ENCODE measurements at regions not wholly inside any gene's neighbourhood (a gene's known extent, or its start where the extent isn't known, plus 50 kb on each side); places are given as distances from the start of the nearest gene placed in this dataset.

DNA sequence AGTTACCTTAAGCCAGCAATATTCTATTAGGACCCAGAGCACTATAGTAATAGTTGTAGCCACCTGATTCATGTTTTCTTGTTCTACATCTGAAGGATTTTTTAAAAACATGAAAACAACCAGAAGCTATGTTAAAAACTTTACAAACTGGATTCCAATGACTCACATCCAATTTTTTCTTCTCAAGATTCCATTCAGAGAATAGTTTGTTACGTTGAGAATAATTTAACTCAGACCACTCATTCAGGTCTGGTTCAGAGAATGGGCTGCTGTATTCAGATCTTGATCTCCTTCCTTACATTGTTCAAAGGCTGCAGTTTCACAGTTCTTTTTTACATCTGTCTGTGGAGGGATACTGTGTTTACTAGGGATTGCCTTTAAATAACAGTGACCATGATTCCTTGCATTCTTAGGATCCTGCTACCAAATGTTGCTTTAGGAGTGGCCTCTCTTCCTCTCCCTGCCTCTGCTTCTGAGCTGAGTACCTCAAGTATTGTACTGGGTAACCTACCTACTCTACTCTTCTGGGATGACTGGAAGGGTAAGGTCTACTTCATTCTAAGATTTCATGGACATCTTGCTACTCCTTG is 448.0 kb upstream of the FBXO33 start:
- DNase-seq (ENCODE audit: low spot score): peak; percentile 67
- no peak overlapping the region for H3K4me3 Mint-ChIP-seq

More for the DNA sequence above, 448.0 kb upstream of the FBXO33 start:
- peak overlapping the region; percentile 47; the same call in 1 of the 2 replicates for H3K27ac Mint-ChIP-seq
- no peak overlapping the region for H3K4me2 ChIP-seq
- no peak overlapping the region for H2AFZ ChIP-seq
- H3K27me3 Mint-ChIP-seq (ENCODE audit: insufficient read depth, low read depth, poor library complexity): peaks cover 4% of the 10 kb centered on the region
- H3K27me3 ChIP-seq (ENCODE audit: insufficient read depth): no peaks in the 10 kb centered on the region
- H3K9me2 ChIP-seq (ENCODE audit: insufficient read depth): no peaks in the 10 kb centered on the region
- TF ChIP-seq EZH2 (IDR thresholded peaks at IDR 0.05; ENCODE audit: low read depth, unreplicated experiment) (no peak), POLR2AphosphoS5 (IDR thresholded peaks at IDR 0.05; ENCODE audit: low read depth) (no peak), EZH2phosphoT487 (IDR thresholded peaks at IDR 0.05; ENCODE audit: unreplicated experiment) (no peak), CREB1 (CRISPR knock-in tag; IDR thresholded peaks at IDR 0.05; ENCODE audit: low read depth) (no peak), STAT1 (IDR thresholded peaks at IDR 0.05; ENCODE audit: unreplicated experiment) (no peak), JUNB (IDR thresholded peaks at IDR 0.05; ENCODE audit: unreplicated experiment) (no peak), NANOG (IDR thresholded peaks at IDR 0.05; ENCODE audit: borderline replicate concordance) (no peak), ZNF331 (CRISPR knock-in tag; IDR thresholded peaks at IDR 0.05; ENCODE audit: low read depth) (no peak), ZNF114 (CRISPR knock-in tag; IDR thresholded peaks at IDR 0.05) (no peak)
- TF ChIP-seq, protein P1, sequence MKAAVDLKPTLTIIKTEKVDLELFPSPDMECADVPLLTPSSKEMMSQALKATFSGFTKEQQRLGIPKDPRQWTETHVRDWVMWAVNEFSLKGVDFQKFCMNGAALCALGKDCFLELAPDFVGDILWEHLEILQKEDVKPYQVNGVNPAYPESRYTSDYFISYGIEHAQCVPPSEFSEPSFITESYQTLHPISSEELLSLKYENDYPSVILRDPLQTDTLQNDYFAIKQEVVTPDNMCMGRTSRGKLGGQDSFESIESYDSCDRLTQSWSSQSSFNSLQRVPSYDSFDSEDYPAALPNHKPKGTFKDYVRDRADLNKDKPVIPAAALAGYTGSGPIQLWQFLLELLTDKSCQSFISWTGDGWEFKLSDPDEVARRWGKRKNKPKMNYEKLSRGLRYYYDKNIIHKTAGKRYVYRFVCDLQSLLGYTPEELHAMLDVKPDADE (IDR thresholded peaks at IDR 0.05): no peak
- TF ChIP-seq, protein P2, sequence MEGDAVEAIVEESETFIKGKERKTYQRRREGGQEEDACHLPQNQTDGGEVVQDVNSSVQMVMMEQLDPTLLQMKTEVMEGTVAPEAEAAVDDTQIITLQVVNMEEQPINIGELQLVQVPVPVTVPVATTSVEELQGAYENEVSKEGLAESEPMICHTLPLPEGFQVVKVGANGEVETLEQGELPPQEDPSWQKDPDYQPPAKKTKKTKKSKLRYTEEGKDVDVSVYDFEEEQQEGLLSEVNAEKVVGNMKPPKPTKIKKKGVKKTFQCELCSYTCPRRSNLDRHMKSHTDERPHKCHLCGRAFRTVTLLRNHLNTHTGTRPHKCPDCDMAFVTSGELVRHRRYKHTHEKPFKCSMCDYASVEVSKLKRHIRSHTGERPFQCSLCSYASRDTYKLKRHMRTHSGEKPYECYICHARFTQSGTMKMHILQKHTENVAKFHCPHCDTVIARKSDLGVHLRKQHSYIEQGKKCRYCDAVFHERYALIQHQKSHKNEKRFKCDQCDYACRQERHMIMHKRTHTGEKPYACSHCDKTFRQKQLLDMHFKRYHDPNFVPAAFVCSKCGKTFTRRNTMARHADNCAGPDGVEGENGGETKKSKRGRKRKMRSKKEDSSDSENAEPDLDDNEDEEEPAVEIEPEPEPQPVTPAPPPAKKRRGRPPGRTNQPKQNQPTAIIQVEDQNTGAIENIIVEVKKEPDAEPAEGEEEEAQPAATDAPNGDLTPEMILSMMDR (conservative IDR thresholded peaks at IDR 0.05; ENCODE audit: low read depth in 2 of 2): no peak
- TF ChIP-seq, protein P3, sequence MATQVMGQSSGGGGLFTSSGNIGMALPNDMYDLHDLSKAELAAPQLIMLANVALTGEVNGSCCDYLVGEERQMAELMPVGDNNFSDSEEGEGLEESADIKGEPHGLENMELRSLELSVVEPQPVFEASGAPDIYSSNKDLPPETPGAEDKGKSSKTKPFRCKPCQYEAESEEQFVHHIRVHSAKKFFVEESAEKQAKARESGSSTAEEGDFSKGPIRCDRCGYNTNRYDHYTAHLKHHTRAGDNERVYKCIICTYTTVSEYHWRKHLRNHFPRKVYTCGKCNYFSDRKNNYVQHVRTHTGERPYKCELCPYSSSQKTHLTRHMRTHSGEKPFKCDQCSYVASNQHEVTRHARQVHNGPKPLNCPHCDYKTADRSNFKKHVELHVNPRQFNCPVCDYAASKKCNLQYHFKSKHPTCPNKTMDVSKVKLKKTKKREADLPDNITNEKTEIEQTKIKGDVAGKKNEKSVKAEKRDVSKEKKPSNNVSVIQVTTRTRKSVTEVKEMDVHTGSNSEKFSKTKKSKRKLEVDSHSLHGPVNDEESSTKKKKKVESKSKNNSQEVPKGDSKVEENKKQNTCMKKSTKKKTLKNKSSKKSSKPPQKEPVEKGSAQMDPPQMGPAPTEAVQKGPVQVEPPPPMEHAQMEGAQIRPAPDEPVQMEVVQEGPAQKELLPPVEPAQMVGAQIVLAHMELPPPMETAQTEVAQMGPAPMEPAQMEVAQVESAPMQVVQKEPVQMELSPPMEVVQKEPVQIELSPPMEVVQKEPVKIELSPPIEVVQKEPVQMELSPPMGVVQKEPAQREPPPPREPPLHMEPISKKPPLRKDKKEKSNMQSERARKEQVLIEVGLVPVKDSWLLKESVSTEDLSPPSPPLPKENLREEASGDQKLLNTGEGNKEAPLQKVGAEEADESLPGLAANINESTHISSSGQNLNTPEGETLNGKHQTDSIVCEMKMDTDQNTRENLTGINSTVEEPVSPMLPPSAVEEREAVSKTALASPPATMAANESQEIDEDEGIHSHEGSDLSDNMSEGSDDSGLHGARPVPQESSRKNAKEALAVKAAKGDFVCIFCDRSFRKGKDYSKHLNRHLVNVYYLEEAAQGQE (IDR thresholded peaks at IDR 0.05; ENCODE audit: unreplicated experiment): no peak
- TF ChIP-seq, protein P4, sequence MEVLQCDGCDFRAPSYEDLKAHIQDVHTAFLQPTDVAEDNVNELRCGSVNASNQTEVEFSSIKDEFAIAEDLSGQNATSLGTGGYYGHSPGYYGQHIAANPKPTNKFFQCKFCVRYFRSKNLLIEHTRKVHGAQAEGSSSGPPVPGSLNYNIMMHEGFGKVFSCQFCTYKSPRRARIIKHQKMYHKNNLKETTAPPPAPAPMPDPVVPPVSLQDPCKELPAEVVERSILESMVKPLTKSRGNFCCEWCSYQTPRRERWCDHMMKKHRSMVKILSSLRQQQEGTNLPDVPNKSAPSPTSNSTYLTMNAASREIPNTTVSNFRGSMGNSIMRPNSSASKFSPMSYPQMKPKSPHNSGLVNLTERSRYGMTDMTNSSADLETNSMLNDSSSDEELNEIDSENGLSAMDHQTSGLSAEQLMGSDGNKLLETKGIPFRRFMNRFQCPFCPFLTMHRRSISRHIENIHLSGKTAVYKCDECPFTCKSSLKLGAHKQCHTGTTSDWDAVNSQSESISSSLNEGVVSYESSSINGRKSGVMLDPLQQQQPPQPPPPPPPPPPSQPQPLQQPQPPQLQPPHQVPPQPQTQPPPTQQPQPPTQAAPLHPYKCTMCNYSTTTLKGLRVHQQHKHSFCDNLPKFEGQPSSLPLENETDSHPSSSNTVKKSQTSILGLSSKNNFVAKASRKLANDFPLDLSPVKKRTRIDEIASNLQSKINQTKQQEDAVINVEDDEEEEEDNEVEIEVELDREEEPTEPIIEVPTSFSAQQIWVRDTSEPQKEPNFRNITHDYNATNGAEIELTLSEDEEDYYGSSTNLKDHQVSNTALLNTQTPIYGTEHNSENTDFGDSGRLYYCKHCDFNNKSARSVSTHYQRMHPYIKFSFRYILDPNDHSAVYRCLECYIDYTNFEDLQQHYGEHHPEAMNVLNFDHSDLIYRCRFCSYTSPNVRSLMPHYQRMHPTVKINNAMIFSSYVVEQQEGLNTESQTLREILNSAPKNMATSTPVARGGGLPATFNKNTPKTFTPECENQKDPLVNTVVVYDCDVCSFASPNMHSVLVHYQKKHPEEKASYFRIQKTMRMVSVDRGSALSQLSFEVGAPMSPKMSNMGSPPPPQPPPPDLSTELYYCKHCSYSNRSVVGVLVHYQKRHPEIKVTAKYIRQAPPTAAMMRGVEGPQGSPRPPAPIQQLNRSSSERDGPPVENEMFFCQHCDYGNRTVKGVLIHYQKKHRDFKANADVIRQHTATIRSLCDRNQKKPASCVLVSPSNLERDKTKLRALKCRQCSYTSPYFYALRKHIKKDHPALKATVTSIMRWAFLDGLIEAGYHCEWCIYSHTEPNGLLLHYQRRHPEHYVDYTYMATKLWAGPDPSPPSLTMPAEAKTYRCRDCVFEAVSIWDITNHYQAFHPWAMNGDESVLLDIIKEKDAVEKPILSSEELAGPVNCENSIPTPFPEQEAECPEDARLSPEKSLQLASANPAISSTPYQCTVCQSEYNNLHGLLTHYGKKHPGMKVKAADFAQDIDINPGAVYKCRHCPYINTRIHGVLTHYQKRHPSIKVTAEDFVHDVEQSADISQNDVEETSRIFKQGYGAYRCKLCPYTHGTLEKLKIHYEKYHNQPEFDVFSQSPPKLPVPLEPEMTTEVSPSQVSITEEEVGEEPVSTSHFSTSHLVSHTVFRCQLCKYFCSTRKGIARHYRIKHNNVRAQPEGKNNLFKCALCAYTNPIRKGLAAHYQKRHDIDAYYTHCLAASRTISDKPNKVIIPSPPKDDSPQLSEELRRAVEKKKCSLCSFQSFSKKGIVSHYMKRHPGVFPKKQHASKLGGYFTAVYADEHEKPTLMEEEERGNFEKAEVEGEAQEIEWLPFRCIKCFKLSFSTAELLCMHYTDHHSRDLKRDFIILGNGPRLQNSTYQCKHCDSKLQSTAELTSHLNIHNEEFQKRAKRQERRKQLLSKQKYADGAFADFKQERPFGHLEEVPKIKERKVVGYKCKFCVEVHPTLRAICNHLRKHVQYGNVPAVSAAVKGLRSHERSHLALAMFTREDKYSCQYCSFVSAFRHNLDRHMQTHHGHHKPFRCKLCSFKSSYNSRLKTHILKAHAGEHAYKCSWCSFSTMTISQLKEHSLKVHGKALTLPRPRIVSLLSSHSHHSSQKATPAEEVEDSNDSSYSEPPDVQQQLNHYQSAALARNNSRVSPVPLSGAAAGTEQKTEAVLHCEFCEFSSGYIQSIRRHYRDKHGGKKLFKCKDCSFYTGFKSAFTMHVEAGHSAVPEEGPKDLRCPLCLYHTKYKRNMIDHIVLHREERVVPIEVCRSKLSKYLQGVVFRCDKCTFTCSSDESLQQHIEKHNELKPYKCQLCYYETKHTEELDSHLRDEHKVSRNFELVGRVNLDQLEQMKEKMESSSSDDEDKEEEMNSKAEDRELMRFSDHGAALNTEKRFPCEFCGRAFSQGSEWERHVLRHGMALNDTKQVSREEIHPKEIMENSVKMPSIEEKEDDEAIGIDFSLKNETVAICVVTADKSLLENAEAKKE (CRISPR knock-in tag; IDR thresholded peaks at IDR 0.05): no peak
- no peaks in the 10 kb centered on the region for H4K20me1 ChIP-seq (replicated peaks; ENCODE audit: insufficient read depth)
- peak overlapping the region; percentile 33; the same call in 1 of the 2 replicates for H3K27ac ChIP-seq (ENCODE audit: low read depth)
- no peaks in the 10 kb centered on the region for H3K36me3 ChIP-seq (ENCODE audit: insufficient read depth)
- H3K9me3 Mint-ChIP-seq: no peaks in the 10 kb centered on the region
- H3K4me1 Mint-ChIP-seq: peaks cover 34% of the 10 kb centered on the region
- ATAC-seq: peak; percentile 86
- peaks cover 14% of the 10 kb centered on the region for H3K4me1 ChIP-seq (ENCODE audit: insufficient read depth)
- H3K4me3 ChIP-seq: no peak overlapping the region
- H3F3A ChIP-seq (replicated peaks; ENCODE audit: low read depth): no peaks in the 10 kb centered on the region
- H3K79me2 ChIP-seq (replicated peaks; ENCODE audit: insufficient read depth): no peaks in the 10 kb centered on the region
- H3K36me3 Mint-ChIP-seq (ENCODE audit: low read depth): no peaks in the 10 kb centered on the region

All from GM23338 (cell line).